B cell (primary cell): ENCODE measurements at regions not wholly inside any gene's neighbourhood (a gene's known extent, or its start where the extent isn't known, plus 50 kb on each side); places are given as distances from the start of the nearest gene placed in this dataset.

ENCODE experiments used
- ATAC-seq: fragments of 200-7000 bp; cut with Tn5 transposase; one replicate; pipeline ENCODE4 v1.10.0; 2021; ENCODE audit warnings: low read depth, mild to moderate bottlenecking, moderate number of reproducible peaks, moderate library complexity
- CTCF ChIA-PET: fragments of 350-600 bp; sonication (Branson Sonifier 250); formaldehyde crosslinking; loops from one replicate; lab custom pipeline; 2021; ENCODE audit warnings: antibody characterized with exemption, inconsistent platforms; lab: Charles Lee
- POLR2A ChIA-PET: fragments of 350-600 bp; sonication (Branson Sonifier 250); formaldehyde crosslinking; loops from one replicate; lab custom pipeline; 2021; ENCODE audit warnings: antibody characterized with exemption; lab: Charles Lee
- DNase-seq: peaks from one replicate; pipeline ENCODE4 v3.0.0; 2013
- H2AFZ ChIP-seq: 2 replicates; pipeline ENCODE4 v1.6.1; 2012; ENCODE audit warnings: mild to moderate bottlenecking, low read depth, low read length; ENCODE audit not compliant: insufficient read depth, poor library complexity, severe bottlenecking
- H3K27ac ChIP-seq, 2 donors: 1 replicate in 1 of 2; 2 replicates in 1 of 2; pipeline ENCODE4 v1.5.1; 2012 to 2013; ENCODE audit warnings: low read length in 2 of 2, mild to moderate bottlenecking in 2 of 2, moderate library complexity in 1 of 2
- H3K27me3 ChIP-seq, 4 experiments: fragments of 200-600 bp in 1 of 4; sonication (generic) in 1 of 4; replicated peaks in 1 of 4; 1 replicate in 2 of 4; 2 replicates in 2 of 4; pipeline versions ENCODE4 v1.6.1 to v1.7.0; 2013 to 2016; ENCODE audit warnings: low read length in 3 of 4, mild to moderate bottlenecking in 2 of 4, mixed read lengths in 1 of 4, moderate library complexity in 1 of 4; ENCODE audit not compliant: insufficient read depth in 4 of 4, control insufficient read depth in 3 of 4; ENCODE audit errors: control extremely low read depth in 1 of 4
- H3K36me3 ChIP-seq, 2 experiments: replicated peaks in 1 of 2; 1 replicate in 1 of 2; 2 replicates in 1 of 2; pipeline versions ENCODE4 v1.6.1 to v1.7.1; 2013; ENCODE audit warnings: low read length in 1 of 2; ENCODE audit not compliant: insufficient read depth in 2 of 2, control insufficient read depth in 1 of 2; ENCODE audit errors: control extremely low read depth in 1 of 2, extremely low read depth in 1 of 2
- H3K4me1 ChIP-seq, 2 donors: fragments of 200-600 bp in 1 of 2; sonication (generic) in 1 of 2; 1 replicate in 1 of 2; 2 replicates in 1 of 2; pipeline versions ENCODE4 v1.5.1 to v1.6.1; 2013 to 2017; ENCODE audit warnings: low read length in 2 of 2; ENCODE audit not compliant: control insufficient read depth in 2 of 2, insufficient read depth in 2 of 2
- H3K4me2 ChIP-seq: replicated peaks from 2 replicates; pipeline ENCODE3; 2012; ENCODE audit warnings: mild to moderate bottlenecking, low read depth, low read length; ENCODE audit not compliant: poor library complexity, severe bottlenecking
- H3K4me3 ChIP-seq, 5 experiments: fragments of 200-600 bp in 1 of 5; sonication (generic) in 1 of 5; 1 replicate in 3 of 5; 2 replicates in 2 of 5; pipeline versions ENCODE4 v1.5.1 to v1.7.0; 2011 to 2016; ENCODE audit warnings: low read length in 4 of 5, mild to moderate bottlenecking in 4 of 5, low read depth in 2 of 5, control low read depth in 1 of 5, moderate library complexity in 1 of 5; ENCODE audit not compliant: insufficient read depth in 1 of 5; ENCODE audit errors: control extremely low read depth in 1 of 5, extremely low read depth in 1 of 5
- H3K79me2 ChIP-seq: fragments of 200-600 bp; sonication (generic); one replicate; pipeline ENCODE4 v1.6.0; 2016; ENCODE audit warnings: low read length; ENCODE audit not compliant: control insufficient read depth, insufficient read depth
- H3K9ac ChIP-seq: fragments of 200-600 bp; sonication (generic); 2 replicates; pipeline ENCODE4 v1.6.1; 2017; ENCODE audit warnings: mild to moderate bottlenecking, low read length, moderate library complexity
- H3K9me3 ChIP-seq, 3 donors: one replicate each; pipeline versions ENCODE4 v1.6.1 to v1.7.1; 2013; ENCODE audit warnings: low read length in 2 of 3; ENCODE audit not compliant: control insufficient read depth in 2 of 3, insufficient read depth in 1 of 3; ENCODE audit errors: control extremely low read depth in 1 of 3
- H4K20me1 ChIP-seq: 2 replicates; pipeline ENCODE4 v1.6.0; 2012; ENCODE audit warnings: mild to moderate bottlenecking, low read length; ENCODE audit not compliant: insufficient read depth, control insufficient read depth, poor library complexity, severe bottlenecking
- H3K27ac Mint-ChIP-seq: one replicate; pipeline ENCODE4 v1.8.0; 2021; ENCODE audit warnings: mixed read lengths
- H3K27me3 Mint-ChIP-seq: one replicate; pipeline ENCODE4 v1.8.0; 2021; ENCODE audit warnings: mixed read lengths
- H3K4me1 Mint-ChIP-seq: one replicate; pipeline ENCODE4 v1.8.0; 2021; ENCODE audit warnings: mixed read lengths
- H3K4me3 Mint-ChIP-seq: one replicate; pipeline ENCODE4 v1.8.0; 2021; ENCODE audit warnings: mixed read lengths
- H3K9me3 Mint-ChIP-seq: one replicate; pipeline ENCODE4 v1.8.0; 2022; ENCODE audit warnings: mixed read lengths; ENCODE audit not compliant: insufficient read depth
- EZH2 ChIP-seq: IDR thresholded peaks from 2 replicates; pipeline ENCODE4 v1.6.1; 2012; ENCODE audit warnings: borderline replicate concordance, low read depth, mild to moderate bottlenecking, moderate library complexity, low read length; ENCODE audit not compliant: insufficient read depth, poor library complexity, severe bottlenecking
- WGBS: methylation state at CpG from one replicate; pipeline ENCODE4 v1.1.5; 2013; ENCODE audit warnings: missing lambda C conversion rate; ENCODE audit not compliant: insufficient coverage; 5-methylcytosine and 5-hydroxymethylcytosine counted together
- intact Hi-C: fragments of 100-400 bp; cut with micrococcal nuclease; formaldehyde crosslinking; loops from one replicate; pipeline ENCODE4 v1.10.0; 2022
- TF ChIP-seq, protein P1 (sequence below): fragments of 200-600 bp; IDR thresholded peaks from one replicate; pipeline ENCODE4 v1.8.0; 2022; ENCODE audit warnings: antibody characterized with exemption, mild to moderate bottlenecking

DNA sequence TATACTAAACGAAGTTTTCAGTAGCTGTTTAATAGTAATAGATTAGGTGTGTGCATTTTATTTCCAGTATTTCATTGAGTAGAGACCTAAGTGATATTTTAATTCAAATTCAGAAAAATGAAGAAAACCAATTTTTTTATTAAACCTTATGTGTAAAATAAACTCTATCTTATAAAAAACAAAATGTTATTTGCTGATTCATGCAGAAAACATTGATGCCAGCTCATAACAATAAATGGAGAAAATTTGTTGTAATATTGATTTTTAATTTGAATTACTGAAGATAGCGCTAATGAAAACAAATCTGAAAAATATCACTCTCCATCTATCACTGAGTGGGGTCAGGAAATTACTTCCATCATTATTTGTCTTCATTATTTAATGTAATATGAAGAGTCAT is 1177.8 kb upstream of the SEMA6A start:
- Histone ChIP-seq H2AFZ (no peak overlapping the region), H3K27ac (no peak overlapping the region), H3K79me2 (no peaks in the 10 kb centered on the region), H3K27me3 (no peaks in the 10 kb centered on the region), H3K4me2 (no peak overlapping the region), H3K4me1 (no peaks in the 10 kb centered on the region), H3K36me3 (no peaks in the 10 kb centered on the region), H3K4me3 (no peak overlapping the region), H3K9ac (no peak overlapping the region), H3K9me3 (no peaks in the 10 kb centered on the region), H4K20me1 (no peaks in the 10 kb centered on the region)
- intact Hi-C loops = no loop called here
- DNase-seq (no peak), ATAC-seq (no peak)
- POLR2A ChIA-PET = no interaction called here
- CTCF ChIA-PET = no interaction called here
- Mint-ChIP-seq H3K4me1 (no peaks in the 10 kb centered on the region), H3K4me3 (no peak overlapping the region), H3K9me3 (peaks cover 2% of the 10 kb centered on the region), H3K27ac (no peak overlapping the region), H3K27me3 (no peaks in the 10 kb centered on the region)
- TF ChIP-seq, protein P1, sequence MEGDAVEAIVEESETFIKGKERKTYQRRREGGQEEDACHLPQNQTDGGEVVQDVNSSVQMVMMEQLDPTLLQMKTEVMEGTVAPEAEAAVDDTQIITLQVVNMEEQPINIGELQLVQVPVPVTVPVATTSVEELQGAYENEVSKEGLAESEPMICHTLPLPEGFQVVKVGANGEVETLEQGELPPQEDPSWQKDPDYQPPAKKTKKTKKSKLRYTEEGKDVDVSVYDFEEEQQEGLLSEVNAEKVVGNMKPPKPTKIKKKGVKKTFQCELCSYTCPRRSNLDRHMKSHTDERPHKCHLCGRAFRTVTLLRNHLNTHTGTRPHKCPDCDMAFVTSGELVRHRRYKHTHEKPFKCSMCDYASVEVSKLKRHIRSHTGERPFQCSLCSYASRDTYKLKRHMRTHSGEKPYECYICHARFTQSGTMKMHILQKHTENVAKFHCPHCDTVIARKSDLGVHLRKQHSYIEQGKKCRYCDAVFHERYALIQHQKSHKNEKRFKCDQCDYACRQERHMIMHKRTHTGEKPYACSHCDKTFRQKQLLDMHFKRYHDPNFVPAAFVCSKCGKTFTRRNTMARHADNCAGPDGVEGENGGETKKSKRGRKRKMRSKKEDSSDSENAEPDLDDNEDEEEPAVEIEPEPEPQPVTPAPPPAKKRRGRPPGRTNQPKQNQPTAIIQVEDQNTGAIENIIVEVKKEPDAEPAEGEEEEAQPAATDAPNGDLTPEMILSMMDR = no peak
- no peak for TF ChIP-seq EZH2
- WGBS = no CpG with 5 or more reads among the region's 2 CpGs

DNA sequence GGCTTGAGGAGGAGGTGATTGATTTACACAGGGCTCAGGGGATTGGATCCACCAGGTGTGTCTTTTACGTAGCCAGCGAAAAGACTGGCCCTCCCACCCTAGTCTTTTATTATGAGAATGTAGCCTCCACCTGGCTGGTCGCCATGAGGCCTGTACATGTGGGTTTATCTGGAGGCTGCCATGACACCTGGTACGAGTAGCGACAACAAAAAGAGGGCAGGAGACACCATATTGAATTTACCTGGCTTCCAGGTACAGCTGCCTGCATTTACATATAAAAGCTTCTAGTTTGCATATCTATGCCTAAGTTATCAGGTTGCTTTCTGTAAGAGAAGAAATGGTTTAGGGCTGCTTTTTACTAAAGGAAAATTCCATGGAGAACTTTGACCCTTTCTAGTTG is 1173.7 kb upstream of the SEMA6A start:
- Mint-ChIP-seq H3K27ac (no peak overlapping the region), H3K9me3 (peaks cover 2% of the 10 kb centered on the region), H3K4me3 (no peak overlapping the region), H3K27me3 (no peaks in the 10 kb centered on the region), H3K4me1 (no peaks in the 10 kb centered on the region)
- CTCF ChIA-PET = no interaction called here
- DNase-seq = no peak
- H2AFZ ChIP-seq = no peak overlapping the region
- no peaks in the 10 kb centered on the region for H3K79me2 ChIP-seq
- H3K27ac ChIP-seq = no peak overlapping the region
- TF ChIP-seq EZH2 = no peak
- TF ChIP-seq, protein P1 = no peak
- H3K4me1 ChIP-seq = no peaks in the 10 kb centered on the region
- H3K9ac ChIP-seq = no peak overlapping the region
- no peaks in the 10 kb centered on the region for H3K27me3 ChIP-seq
- POLR2A ChIA-PET = no interaction called here
- H3K4me2 ChIP-seq = no peak overlapping the region
- H3K9me3 ChIP-seq = no peaks in the 10 kb centered on the region
- ATAC-seq = no peak
- intact Hi-C loops = no loop called here
- no peak overlapping the region for H3K4me3 ChIP-seq
- WGBS = no CpG with 5 or more reads among the region's 5 CpGs
- H4K20me1 ChIP-seq = no peaks in the 10 kb centered on the region
- no peaks in the 10 kb centered on the region for H3K36me3 ChIP-seq
